HEK293 (cell line): ENCODE measurements at regions not wholly inside any gene's neighbourhood (a gene's known extent, or its start where the extent isn't known, plus 50 kb on each side); places are given as distances from the start of the nearest gene placed in this dataset.

Source experiments
- CTCF ChIA-PET: fragments of 350-600 bp; formaldehyde crosslinking; extraction: SDS; loops from one replicate; lab custom pipeline; 2021; ENCODE audit warnings: antibody characterized with exemption; lab: Yijun Ruan, JAX
- POLR2A ChIA-PET: fragments of 300-600 bp; formaldehyde crosslinking; extraction: SDS; loops from one replicate; lab custom pipeline; 2020; ENCODE audit warnings: antibody characterized with exemption, inconsistent platforms; lab: Yijun Ruan, JAX
- H3K27ac ChIP-seq: fragments of 200-500 bp; sonication (Bioruptor generic); 2 replicates; pipeline ENCODE4 v1.5.1; 2014; ENCODE audit warnings: low read depth, low read length, control low read depth, inconsistent platforms; ENCODE audit errors: extremely low read depth
- H3K36me3 ChIP-seq, 2 experiments: fragments of 200-500 bp in 1 of 2; sonication (Bioruptor generic) in 1 of 2; 1 replicate in 1 of 2; 2 replicates in 1 of 2; pipeline ENCODE4 v1.5.1; 2014 to 2017; ENCODE audit warnings: inconsistent platforms in 2 of 2, low read length in 2 of 2; ENCODE audit not compliant: control insufficient read depth in 2 of 2, insufficient read depth in 1 of 2
- H3K4me1 ChIP-seq: fragments of 200-500 bp; sonication (Bioruptor generic); 2 replicates; pipeline ENCODE4 v1.5.1; 2014; ENCODE audit warnings: mild to moderate bottlenecking, low read length, inconsistent platforms; ENCODE audit not compliant: control insufficient read depth, insufficient read depth
- H3K4me3 ChIP-seq: 2 replicates; pipeline ENCODE4 v1.5.1; 2011; ENCODE audit warnings: low read depth, mild to moderate bottlenecking, control low read depth, low read length, moderate library complexity
- H3K9me3 ChIP-seq: fragments of 200-500 bp; sonication (Bioruptor generic); 2 replicates; pipeline ENCODE4 v1.5.1; 2014; ENCODE audit warnings: low read depth, low read length, inconsistent platforms; ENCODE audit not compliant: control insufficient read depth, insufficient read depth
- GLI2 ChIP-seq: fragments of 450-650 bp; formaldehyde crosslinking; IDR thresholded peaks from 2 replicates; pipeline ENCODE4; 2017; ENCODE audit warnings: missing biosample characterization, missing genetic modification characterization, low read depth, borderline replicate concordance
- OSR2 ChIP-seq: fragments of 450-650 bp; formaldehyde crosslinking; IDR thresholded peaks from 2 replicates; pipeline ENCODE4 v1.5.1; 2016; ENCODE audit warnings: missing biosample characterization, missing genetic modification characterization
- ZNF114 ChIP-seq: fragments of 450-650 bp; formaldehyde crosslinking; IDR thresholded peaks from 2 replicates; pipeline ENCODE4 v1.5.0; 2017; ENCODE audit warnings: missing biosample characterization, missing genetic modification characterization
- ZNF16 ChIP-seq: fragments of 450-650 bp; formaldehyde crosslinking; IDR thresholded peaks from 2 replicates; pipeline ENCODE4 v1.5.1; 2016; ENCODE audit warnings: low read depth, missing biosample characterization, missing genetic modification characterization
- ZNF311 ChIP-seq: fragments of 450-650 bp; formaldehyde crosslinking; IDR thresholded peaks from 2 replicates; pipeline ENCODE4 v1.5.1; 2017; ENCODE audit warnings: missing biosample characterization, missing genetic modification characterization, borderline replicate concordance
- ZNF324 ChIP-seq: fragments of 450-650 bp; formaldehyde crosslinking; IDR thresholded peaks from 2 replicates; pipeline ENCODE4 v1.5.1; 2016; ENCODE audit warnings: missing biosample characterization, missing genetic modification characterization
- ZNF350 ChIP-seq: fragments of 450-650 bp; formaldehyde crosslinking; IDR thresholded peaks from 2 replicates; pipeline ENCODE4 v1.5.0; 2017; ENCODE audit warnings: missing biosample characterization, mild to moderate bottlenecking, missing genetic modification characterization
- ZNF416 ChIP-seq: fragments of 450-650 bp; formaldehyde crosslinking; IDR thresholded peaks from 2 replicates; pipeline ENCODE4 v1.5.1; 2016; ENCODE audit warnings: missing biosample characterization, missing genetic modification characterization
- ZNF426 ChIP-seq: fragments of 450-650 bp; formaldehyde crosslinking; IDR thresholded peaks from 2 replicates; pipeline ENCODE4 v1.5.1; 2017; ENCODE audit warnings: missing biosample characterization, missing genetic modification characterization, mild to moderate bottlenecking, inconsistent platforms, moderate library complexity
- ZNF433 ChIP-seq: fragments of 450-650 bp; formaldehyde crosslinking; IDR thresholded peaks from 2 replicates; pipeline ENCODE4 v1.5.1; 2016; ENCODE audit warnings: missing biosample characterization, missing genetic modification characterization, low read depth
- ZNF473 ChIP-seq: fragments of 450-650 bp; formaldehyde crosslinking; IDR thresholded peaks from 2 replicates; pipeline ENCODE4 v1.5.1; 2017; ENCODE audit warnings: missing biosample characterization, missing genetic modification characterization
- ZNF510 ChIP-seq: fragments of 450-650 bp; formaldehyde crosslinking; IDR thresholded peaks from 2 replicates; pipeline ENCODE4 v1.5.1; 2018; ENCODE audit warnings: mild to moderate bottlenecking, missing genetic modification characterization, missing biosample characterization; ENCODE audit not compliant: insufficient replicate concordance
- ZNF529 ChIP-seq: fragments of 450-650 bp; formaldehyde crosslinking; IDR thresholded peaks from 2 replicates; pipeline ENCODE4 v1.5.1; 2017; ENCODE audit warnings: missing genetic modification characterization, missing biosample characterization; ENCODE audit not compliant: insufficient replicate concordance
- ZNF596 ChIP-seq: fragments of 450-650 bp; IDR thresholded peaks from 2 replicates; pipeline ENCODE4 v1.5.0; 2018; ENCODE audit warnings: missing biosample characterization, mild to moderate bottlenecking, missing genetic modification characterization, moderate library complexity
- ZNF830 ChIP-seq: fragments of 450-650 bp; IDR thresholded peaks from 2 replicates; pipeline ENCODE4 v1.5.0; 2018; ENCODE audit warnings: missing biosample characterization, missing genetic modification characterization, low read depth, mild to moderate bottlenecking, moderate library complexity
- ZXDB ChIP-seq: fragments of 450-650 bp; formaldehyde crosslinking; IDR thresholded peaks from 2 replicates; pipeline ENCODE4 v1.5.1; 2016; ENCODE audit warnings: missing biosample characterization, missing genetic modification characterization
- TF ChIP-seq, protein P1 (sequence below): fragments of 450-650 bp; formaldehyde crosslinking; IDR thresholded peaks from 2 replicates; pipeline ENCODE4 v1.5.1; 2016; ENCODE audit warnings: missing biosample characterization, missing genetic modification characterization
- TF ChIP-seq, protein P2 (sequence below): fragments of 450-650 bp; formaldehyde crosslinking; conservative IDR thresholded peaks from 2 replicates; pipeline ENCODE4 v1.5.1; 2016; ENCODE audit warnings: low read depth, missing biosample characterization, missing genetic modification characterization
- TF ChIP-seq, protein P3 (sequence below): fragments of 450-650 bp; formaldehyde crosslinking; IDR thresholded peaks from 2 replicates; pipeline ENCODE4 v1.5.1; 2017; ENCODE audit warnings: missing biosample characterization, missing genetic modification characterization
- TF ChIP-seq, protein P4 (sequence below): fragments of 450-650 bp; formaldehyde crosslinking; IDR thresholded peaks from 2 replicates; pipeline ENCODE4 v1.5.1; 2016; ENCODE audit warnings: missing biosample characterization, missing genetic modification characterization, low read depth

DNA sequence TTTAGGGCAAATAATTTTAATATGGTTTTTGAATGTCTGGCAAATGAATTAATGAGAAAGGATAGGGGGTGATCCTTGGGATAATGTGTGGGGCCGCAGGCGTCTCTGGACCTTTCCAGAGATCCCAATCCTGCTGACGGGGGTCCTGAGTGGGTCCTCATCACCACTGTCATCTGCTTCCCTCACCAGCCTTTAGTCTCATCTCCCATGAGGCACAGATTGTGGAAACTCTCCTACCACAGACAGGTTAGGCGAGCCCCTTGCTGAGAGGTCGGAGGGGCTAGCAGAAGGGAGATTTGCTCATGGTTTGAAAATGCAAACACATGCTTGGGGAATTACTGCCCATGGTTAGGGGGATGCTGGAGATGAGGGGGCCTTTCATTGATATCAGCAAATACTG is 484.6 kb downstream of the RPS24 start:
- no peak for TF ChIP-seq ZNF114 (tag by site-specific recombination)
- TF ChIP-seq, protein P1, sequence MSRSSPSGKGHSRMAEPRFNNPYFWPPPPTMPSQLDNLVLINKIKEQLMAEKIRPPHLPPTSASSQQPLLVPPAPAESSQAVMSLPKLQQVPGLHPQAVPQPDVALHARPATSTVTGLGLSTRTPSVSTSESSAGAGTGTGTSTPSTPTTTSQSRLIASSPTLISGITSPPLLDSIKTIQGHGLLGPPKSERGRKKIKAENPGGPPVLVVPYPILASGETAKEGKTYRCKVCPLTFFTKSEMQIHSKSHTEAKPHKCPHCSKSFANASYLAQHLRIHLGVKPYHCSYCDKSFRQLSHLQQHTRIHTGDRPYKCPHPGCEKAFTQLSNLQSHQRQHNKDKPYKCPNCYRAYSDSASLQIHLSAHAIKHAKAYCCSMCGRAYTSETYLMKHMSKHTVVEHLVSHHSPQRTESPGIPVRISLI (tag by site-specific recombination) = no peak
- no peak for TF ChIP-seq GLI2
- no peak for TF ChIP-seq ZNF473
- no peak for TF ChIP-seq ZNF311 (tag by site-specific recombination)
- no peak for TF ChIP-seq ZNF830 (tag by site-specific recombination)
- TF ChIP-seq ZNF350 (tag by site-specific recombination) = no peak
- TF ChIP-seq, protein P2, sequence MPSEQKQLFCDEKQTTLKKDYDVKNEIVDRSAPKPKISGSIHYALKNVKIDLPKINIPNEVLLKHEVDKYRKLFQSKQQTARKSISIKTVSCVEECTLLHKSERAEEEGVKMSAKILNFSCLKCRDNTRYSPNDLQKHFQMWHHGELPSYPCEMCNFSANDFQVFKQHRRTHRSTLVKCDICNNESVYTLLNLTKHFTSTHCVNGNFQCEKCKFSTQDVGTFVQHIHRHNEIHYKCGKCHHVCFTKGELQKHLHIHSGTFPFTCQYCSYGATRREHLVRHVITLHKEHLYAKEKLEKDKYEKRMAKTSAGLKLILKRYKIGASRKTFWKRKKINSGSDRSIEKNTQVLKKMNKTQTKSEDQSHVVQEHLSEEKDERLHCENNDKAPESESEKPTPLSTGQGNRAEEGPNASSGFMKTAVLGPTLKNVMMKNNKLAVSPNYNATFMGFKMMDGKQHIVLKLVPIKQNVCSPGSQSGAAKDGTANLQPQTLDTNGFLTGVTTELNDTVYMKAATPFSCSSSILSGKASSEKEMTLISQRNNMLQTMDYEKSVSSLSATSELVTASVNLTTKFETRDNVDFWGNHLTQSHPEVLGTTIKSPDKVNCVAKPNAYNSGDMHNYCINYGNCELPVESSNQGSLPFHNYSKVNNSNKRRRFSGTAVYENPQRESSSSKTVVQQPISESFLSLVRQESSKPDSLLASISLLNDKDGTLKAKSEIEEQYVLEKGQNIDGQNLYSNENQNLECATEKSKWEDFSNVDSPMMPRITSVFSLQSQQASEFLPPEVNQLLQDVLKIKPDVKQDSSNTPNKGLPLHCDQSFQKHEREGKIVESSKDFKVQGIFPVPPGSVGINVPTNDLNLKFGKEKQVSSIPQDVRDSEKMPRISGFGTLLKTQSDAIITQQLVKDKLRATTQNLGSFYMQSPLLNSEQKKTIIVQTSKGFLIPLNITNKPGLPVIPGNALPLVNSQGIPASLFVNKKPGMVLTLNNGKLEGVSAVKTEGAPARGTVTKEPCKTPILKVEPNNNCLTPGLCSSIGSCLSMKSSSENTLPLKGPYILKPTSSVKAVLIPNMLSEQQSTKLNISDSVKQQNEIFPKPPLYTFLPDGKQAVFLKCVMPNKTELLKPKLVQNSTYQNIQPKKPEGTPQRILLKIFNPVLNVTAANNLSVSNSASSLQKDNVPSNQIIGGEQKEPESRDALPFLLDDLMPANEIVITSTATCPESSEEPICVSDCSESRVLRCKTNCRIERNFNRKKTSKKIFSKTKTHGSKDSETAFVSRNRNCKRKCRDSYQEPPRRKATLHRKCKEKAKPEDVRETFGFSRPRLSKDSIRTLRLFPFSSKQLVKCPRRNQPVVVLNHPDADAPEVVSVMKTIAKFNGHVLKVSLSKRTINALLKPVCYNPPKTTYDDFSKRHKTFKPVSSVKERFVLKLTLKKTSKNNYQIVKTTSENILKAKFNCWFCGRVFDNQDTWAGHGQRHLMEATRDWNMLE (tag by site-specific recombination) = no peak
- TF ChIP-seq ZNF16 (tag by site-specific recombination) = no peak
- TF ChIP-seq, protein P3, sequence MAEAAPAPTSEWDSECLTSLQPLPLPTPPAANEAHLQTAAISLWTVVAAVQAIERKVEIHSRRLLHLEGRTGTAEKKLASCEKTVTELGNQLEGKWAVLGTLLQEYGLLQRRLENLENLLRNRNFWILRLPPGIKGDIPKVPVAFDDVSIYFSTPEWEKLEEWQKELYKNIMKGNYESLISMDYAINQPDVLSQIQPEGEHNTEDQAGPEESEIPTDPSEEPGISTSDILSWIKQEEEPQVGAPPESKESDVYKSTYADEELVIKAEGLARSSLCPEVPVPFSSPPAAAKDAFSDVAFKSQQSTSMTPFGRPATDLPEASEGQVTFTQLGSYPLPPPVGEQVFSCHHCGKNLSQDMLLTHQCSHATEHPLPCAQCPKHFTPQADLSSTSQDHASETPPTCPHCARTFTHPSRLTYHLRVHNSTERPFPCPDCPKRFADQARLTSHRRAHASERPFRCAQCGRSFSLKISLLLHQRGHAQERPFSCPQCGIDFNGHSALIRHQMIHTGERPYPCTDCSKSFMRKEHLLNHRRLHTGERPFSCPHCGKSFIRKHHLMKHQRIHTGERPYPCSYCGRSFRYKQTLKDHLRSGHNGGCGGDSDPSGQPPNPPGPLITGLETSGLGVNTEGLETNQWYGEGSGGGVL (tag by site-specific recombination) = no peak
- TF ChIP-seq ZNF426 (tag by site-specific recombination) = no peak
- TF ChIP-seq ZNF529 (tag by site-specific recombination) = no peak
- no peak for TF ChIP-seq ZNF324 (tag by site-specific recombination)
- TF ChIP-seq ZXDB (tag by site-specific recombination) = no peak
- no peak for TF ChIP-seq ZNF596 (tag by site-specific recombination)
- TF ChIP-seq OSR2 = no peak
- TF ChIP-seq ZNF510 = no peak
- TF ChIP-seq, all 188 proteins: peak for 0
- Histone ChIP-seq H3K9me3 (no peaks in the 10 kb centered on the region), H3K4me1 (no peaks in the 10 kb centered on the region), H3K27ac (no peak overlapping the region), H3K4me3 (no peak overlapping the region), H3K36me3 (no peaks in the 10 kb centered on the region)
- POLR2A ChIA-PET = no interaction called here
- CTCF ChIA-PET = interaction anchor here (0.6 kb wide), 1 partner anchor 17 kb away, joined by 3 read pairs; no protein-coding TSS in a partner anchor

DNA sequence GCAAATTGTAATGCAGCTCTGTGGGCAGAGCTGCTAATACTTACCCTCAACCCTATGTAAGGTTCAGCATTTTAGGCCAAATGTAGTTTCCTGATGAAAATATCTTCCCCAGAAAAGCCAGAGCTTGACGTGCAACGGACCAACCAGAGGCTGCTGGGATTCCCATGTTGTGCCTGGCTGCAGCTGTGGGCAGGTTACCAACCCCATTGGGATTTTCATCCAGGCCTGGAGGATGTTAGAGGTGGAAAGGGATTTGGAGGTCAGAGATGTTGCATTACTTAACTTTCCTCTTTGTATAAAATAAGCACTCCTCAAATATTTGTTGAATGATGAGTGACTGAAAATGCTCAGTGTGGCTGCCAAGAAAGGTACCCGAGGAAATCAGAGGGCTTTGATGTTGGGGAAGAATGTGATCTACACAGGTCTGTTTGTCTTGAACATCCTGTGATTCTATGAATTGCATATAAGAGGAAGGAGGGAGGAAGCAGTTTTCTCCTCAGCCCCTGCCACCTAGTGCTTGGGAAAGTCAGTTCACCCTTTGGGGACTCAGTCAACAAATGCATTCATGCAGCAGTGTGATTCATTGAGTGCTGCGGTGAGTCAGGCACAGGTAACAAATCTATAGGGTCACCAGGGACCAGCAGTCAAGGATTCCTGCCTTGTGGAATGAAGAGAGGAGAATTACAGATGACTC is 487.2 kb downstream of the RPS24 start:
- no peaks in the 10 kb centered on the region for H3K9me3 ChIP-seq
- no peak overlapping the region for H3K4me3 ChIP-seq
- no peaks in the 10 kb centered on the region for H3K36me3 ChIP-seq

More for the DNA sequence above, 487.2 kb downstream of the RPS24 start:
- Histone ChIP-seq H3K27ac (no peak overlapping the region), H3K4me1 (no peaks in the 10 kb centered on the region)
- CTCF ChIA-PET = interaction anchor here (0.6 to 1.1 kb wide), 5 partner anchors 17 to 138 kb away, joined by 3 to 4 read pairs (median 3); no protein-coding TSS in a partner anchor
- TF ChIP-seq, protein P4, sequence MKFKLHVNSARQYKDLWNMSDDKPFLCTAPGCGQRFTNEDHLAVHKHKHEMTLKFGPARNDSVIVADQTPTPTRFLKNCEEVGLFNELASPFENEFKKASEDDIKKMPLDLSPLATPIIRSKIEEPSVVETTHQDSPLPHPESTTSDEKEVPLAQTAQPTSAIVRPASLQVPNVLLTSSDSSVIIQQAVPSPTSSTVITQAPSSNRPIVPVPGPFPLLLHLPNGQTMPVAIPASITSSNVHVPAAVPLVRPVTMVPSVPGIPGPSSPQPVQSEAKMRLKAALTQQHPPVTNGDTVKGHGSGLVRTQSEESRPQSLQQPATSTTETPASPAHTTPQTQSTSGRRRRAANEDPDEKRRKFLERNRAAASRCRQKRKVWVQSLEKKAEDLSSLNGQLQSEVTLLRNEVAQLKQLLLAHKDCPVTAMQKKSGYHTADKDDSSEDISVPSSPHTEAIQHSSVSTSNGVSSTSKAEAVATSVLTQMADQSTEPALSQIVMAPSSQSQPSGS (tag by site-specific recombination) = no peak
- TF ChIP-seq ZNF416 (tag by site-specific recombination) (no peak), ZNF433 (no peak)
- TF ChIP-seq, protein P2 (tag by site-specific recombination) = no peak
- POLR2A ChIA-PET = no interaction called here
